ENCODE measurements at regions not wholly inside any gene's neighbourhood (a gene's known extent, or its start where the extent isn't known, plus 50 kb on each side); places are given as distances from the start of the nearest gene placed in this dataset.

DNA sequence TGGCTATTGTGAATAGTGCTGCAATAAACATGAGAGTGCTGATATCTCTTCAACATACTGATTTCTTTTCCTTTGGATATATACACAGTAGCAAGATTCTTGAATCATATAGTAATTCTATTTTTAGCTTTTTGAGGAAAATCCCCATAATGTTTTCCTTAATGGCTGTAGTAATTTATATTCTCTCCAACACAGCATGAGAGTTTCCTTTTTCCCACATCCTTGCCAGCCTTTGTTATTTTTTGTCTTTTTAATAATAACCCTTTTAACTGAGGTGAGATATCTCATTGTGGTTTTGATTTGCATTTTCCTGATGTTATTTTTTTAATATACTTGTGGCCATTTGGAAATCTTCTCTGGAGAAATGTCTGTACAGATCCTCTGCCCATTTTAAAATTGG is 132.6 kb downstream of the PRL start:
- TF ChIP-seq, protein P1, sequence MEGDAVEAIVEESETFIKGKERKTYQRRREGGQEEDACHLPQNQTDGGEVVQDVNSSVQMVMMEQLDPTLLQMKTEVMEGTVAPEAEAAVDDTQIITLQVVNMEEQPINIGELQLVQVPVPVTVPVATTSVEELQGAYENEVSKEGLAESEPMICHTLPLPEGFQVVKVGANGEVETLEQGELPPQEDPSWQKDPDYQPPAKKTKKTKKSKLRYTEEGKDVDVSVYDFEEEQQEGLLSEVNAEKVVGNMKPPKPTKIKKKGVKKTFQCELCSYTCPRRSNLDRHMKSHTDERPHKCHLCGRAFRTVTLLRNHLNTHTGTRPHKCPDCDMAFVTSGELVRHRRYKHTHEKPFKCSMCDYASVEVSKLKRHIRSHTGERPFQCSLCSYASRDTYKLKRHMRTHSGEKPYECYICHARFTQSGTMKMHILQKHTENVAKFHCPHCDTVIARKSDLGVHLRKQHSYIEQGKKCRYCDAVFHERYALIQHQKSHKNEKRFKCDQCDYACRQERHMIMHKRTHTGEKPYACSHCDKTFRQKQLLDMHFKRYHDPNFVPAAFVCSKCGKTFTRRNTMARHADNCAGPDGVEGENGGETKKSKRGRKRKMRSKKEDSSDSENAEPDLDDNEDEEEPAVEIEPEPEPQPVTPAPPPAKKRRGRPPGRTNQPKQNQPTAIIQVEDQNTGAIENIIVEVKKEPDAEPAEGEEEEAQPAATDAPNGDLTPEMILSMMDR (IDR thresholded peaks at IDR 0.05), result no peak
- TF ChIP-seq POLR2A (IDR thresholded peaks at IDR 0.05) (no peak), POLR2AphosphoS5 (IDR thresholded peaks at IDR 0.05; ENCODE audit: insufficient read depth in 1 of 2, low read depth in 1 of 2) (no peak)
